OCI-M1 (cell line): ENCODE measurements at regions not wholly inside any gene's neighbourhood (a gene's known extent, or its start where the extent isn't known, plus 50 kb on each side); places are given as distances from the start of the nearest gene placed in this dataset.

Experiments used
- DNase-seq: peaks from one replicate; lab custom pipeline; 2025; lab: John Stamatoyannopoulos, UW

- no peak for DNase-seq
These were observed 95.4 kb downstream of the RMI2 start for GRCh38 chr16:11440657-11441012.

GRCh38 chr16:11445486-11445885 lies 100.2 kb downstream of the RMI2 start:
- DNase-seq, result no peak

- DNase-seq, result no peak
These were observed 101.4 kb downstream of the RMI2 start for GRCh38 chr16:11446566-11447119.

DNA sequence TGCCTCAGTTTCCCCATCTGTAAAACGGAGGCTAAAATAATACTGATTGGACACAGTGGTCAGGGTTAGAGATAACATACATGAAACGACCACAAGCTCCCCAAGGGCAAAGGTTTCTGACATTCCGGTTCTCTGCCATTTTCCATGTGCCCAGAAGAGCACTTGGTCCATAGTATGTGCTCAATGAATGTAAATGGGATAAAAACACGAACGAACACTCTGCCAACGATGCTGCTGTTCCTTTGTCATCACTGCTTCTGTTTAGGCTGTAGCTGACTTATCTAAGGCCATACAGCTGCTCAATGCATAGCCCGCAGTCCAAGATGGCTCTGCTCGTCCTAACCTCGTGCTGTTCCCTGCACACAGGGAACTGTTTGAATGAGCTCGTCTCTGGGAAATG lies 102.0 kb downstream of the RMI2 start:
- no peak for DNase-seq

DNA sequence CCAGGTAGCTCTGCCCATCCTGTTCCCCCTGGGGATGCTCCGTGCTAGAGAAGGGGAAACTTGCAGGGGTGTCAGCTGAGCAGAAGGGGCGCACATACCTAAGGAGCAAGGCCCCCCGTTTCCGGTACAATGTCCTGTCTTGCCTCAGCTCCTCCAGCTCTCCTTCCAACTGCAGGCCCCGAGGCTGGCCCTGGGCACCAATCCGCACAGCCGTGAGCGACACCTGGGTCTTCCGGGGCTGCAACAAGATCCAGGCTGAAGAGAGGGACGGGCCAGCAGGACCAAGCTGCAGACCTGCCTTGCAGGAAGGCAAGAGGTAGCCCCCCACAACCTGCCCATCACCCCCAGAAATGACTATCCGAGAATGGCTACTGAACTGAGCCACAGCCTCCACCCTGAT lies 102.6 kb downstream of the RMI2 start:
- no peak for DNase-seq

GRCh38 chr16:11448796-11449416 lies 103.6 kb downstream of the RMI2 start:
- DNase-seq, result no peak

- DNase-seq, result no peak
These were observed 104.5 kb downstream of the RMI2 start for GRCh38 chr16:11449716-11450115.

DNA sequence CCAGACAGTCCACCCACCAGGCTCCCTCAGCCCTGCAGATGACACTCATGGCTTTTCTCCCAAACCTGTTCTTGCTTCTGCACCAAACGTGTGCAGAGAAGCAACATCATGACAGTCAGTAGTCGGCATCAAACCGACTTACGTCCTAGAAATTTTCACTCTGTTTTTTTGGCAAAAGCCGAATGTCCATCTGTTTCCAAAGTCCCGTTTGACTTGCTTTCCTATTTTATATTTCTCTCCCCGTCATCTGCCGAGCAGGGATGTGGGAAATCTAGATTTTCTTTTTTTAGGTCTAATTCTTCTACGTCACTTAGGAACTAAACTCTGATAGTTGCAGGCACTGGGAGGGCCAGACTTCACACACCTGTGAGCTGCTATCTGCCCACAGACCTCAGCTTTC lies 104.9 kb downstream of the RMI2 start:
- no peak for DNase-seq

- no peak for DNase-seq
These were observed 107.0 kb downstream of the RMI2 start for GRCh38 chr16:11452298-11452697.

- DNase-seq, result no peak
These were observed 107.6 kb downstream of the RMI2 start for GRCh38 chr16:11452746-11453389.

- no peak for DNase-seq
These were observed 111.5 kb downstream of the RMI2 start for GRCh38 chr16:11456741-11457140.

DNA sequence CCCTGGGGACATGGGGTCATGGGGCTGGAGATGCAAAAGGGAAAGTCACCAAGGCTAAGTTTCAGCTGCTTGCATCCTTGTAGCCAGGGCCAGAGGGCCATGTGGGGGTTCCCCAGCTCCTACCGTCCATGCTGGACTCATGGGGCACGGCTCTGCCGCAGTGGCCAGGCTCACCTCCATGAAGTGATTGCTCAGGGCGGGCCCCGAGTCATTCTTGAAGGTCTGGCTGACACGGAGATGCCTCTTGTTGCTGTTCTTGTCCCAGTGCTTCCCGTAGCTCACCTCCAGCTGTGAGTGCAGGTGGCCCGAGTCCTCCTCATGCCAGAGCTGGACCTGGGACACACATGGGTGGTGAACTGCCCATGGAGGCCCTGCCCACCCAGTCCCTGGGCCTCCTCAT lies 114.5 kb downstream of the RMI2 start:
- DNase-seq, result no peak

DNA sequence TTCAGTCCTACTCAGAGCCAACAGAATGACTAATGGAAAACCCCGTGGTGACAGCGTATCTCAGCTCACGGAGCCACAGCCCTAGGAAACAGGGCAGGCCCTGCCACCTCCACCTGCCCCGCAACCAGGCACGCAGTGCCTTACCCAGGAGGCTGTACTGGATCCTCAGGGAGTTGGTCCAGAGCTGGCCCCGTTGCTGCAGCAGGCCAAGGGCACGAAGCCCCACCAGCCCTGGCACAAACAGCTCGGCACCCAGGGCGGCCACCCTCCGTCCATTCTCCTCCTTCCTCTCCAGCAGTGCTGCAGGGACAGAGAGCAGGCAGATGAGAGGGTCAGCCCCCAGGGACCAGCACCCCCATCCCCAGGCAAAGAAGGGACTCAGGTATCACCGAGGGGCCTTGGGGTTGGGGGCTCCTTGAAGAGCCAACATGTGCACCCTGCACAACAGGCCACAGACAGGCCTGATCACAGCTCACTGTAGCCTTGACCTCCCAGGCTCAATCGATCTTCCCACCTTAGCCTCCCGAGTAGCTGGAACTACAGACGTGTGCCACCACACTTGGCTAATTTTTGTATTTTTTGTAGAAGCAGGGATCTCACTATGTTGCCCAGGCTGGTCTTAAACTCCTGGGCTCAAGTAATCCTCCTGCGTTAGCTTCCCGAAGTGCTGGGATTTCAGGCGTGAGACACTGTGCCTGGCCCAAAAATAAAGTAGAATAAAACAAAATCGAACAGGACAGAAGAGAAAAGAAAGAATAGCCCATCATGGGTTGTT lies 115.7 kb downstream of the RMI2 start:
- DNase-seq, result no peak

- no peak for DNase-seq
These were observed 116.3 kb downstream of the RMI2 start for GRCh38 chr16:11461595-11461990.

DNA sequence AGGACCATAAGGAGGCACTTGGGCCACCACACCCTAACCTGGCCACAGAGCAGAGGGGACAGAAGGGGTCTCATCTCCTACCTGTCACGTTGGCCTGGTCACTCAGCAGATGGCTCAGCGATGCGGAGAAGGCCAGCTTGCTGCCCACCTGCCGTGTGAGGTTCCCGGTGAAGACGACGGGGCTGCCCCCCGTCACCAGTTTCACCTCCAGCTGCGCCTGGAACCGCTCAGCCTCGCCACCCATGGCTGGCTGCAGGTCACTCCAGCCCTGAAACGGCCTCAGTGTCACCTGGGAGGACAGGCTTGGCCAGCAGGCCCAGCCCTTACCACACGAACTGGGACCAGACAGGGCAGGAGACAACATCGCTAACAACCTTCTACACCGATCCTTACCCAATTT lies 116.8 kb downstream of the RMI2 start:
- DNase-seq, result no peak

GRCh38 chr16:11462861-11463260 lies 117.6 kb downstream of the RMI2 start:
- no peak for DNase-seq

DNA sequence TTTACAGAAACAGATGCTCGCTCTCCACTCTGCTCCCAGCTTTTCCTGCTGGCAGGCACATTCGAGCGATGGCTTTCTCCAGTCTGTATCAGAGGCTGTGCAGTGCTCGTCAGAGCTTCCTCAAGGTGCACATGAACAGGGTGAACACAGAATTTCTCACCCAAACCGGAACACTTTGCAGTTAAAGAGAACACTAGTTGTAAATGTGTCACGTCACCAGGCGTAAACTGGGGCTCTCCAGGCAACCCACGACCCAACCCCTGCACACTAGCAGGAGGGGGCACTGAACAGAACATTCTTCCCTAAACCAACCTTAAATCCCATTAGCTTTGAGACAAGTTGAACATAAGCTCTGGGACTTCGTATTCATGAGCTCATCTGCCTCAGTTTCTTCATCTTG lies 119.0 kb downstream of the RMI2 start:
- DNase-seq, result no peak

GRCh38 chr16:11465675-11466074 lies 120.4 kb downstream of the RMI2 start:
- no peak for DNase-seq

DNA sequence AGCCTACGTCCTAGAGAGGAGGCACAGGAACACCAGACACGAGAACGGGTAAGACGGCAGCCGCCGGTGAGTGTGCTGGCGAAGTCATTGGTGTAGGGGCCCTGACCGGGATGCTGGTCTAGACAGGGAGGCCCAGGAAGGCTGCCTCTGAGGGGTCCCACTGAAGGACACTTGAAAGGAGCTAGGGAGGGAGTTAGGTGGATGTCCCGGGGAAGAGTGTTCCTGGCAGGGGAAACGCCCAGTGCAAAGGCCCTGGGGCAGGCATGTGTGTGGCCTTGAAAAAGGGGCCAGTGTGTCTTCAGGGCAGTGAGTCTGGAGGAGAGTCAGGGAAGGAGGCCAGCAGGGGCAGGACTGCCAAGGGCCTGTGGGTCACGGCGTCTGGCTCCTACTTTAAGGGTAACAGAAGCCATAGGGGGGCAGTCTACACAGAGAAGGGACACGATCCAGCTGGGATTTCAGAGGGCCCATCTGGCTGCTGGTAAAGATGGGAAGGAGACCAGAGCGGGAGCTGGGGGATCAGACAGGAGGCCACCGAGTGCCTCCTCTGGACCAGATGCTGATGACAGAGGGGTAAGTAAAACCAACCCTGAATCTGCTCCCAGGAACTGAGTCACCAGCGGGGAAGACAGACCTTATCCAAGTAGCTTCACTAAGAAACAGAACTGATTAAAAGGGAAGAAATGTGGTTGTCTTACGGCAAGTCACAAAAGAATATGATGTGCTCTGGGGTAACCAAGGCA lies 115.9 kb downstream of the LITAF start:
- no peak for DNase-seq

- no peak for DNase-seq
These were observed 115.2 kb downstream of the LITAF start for GRCh38 chr16:11471548-11471947.

GRCh38 chr16:11472410-11472809 lies 114.3 kb downstream of the LITAF start:
- no peak for DNase-seq

- DNase-seq, result no peak
These were observed 113.9 kb downstream of the LITAF start for GRCh38 chr16:11472851-11473250.
